ENCODE measurements at regions not wholly inside any gene's neighbourhood (a gene's known extent, or its start where the extent isn't known, plus 50 kb on each side); places are given as distances from the start of the nearest gene placed in this dataset.

- TF ChIP-seq CTCF (IDR thresholded peaks at IDR 0.05; ENCODE audit: insufficient read depth, low read length) (no peak), GABPA (IDR thresholded peaks at IDR 0.05; ENCODE audit: low read depth) (no peak), POLR2AphosphoS5 (IDR thresholded peaks at IDR 0.05; ENCODE audit: low read depth) (no peak), REST (IDR thresholded peaks at IDR 0.05; ENCODE audit: insufficient replicate concordance, low read depth) (no peak), SPI1 (IDR thresholded peaks at IDR 0.05; ENCODE audit: borderline replicate concordance, low read depth) (no peak)
Observed at GRCh38 chr6:156347246-156347645, 429.9 kb upstream of the ARID1B start.
